ENCODE measurements at regions not wholly inside any gene's neighbourhood (a gene's known extent, or its start where the extent isn't known, plus 50 kb on each side); places are given as distances from the start of the nearest gene placed in this dataset.
"Not testable (repeated sequence)": the region's sequence is repeated elsewhere in the genome, so short reads cannot be mapped to it uniquely, and the experiment has no call there.

- Histone ChIP-seq H3K4me3 (no peak overlapping the region), H3K36me3 (no peaks in the 10 kb centered on the region), H3K9me3 (no peaks in the 10 kb centered on the region), H3K4me1 (no peaks in the 10 kb centered on the region), H3K27ac (no peak overlapping the region), H3K27me3 (no peaks in the 10 kb centered on the region)
- no peak for DNase-seq
- TF ChIP-seq CTCF (IDR thresholded peaks at IDR 0.05), result no peak
- TF ChIP-seq POLR2A (IDR thresholded peaks at IDR 0.05), result no peak
These were observed 2034.2 kb upstream of the PRR20A start for GRCh38 chr13:55106509-55106908.

GRCh38 chr13:55120631-55121030, 2020.1 kb upstream of the PRR20A start:
- Histone ChIP-seq H3K36me3 (no peaks in the 10 kb centered on the region), H3K4me3 (no peak overlapping the region), H3K27ac (no peak overlapping the region), H3K4me1 (no peaks in the 10 kb centered on the region), H3K27me3 (no peaks in the 10 kb centered on the region), H3K9me3 (no peaks in the 10 kb centered on the region)
- no peak for DNase-seq
- TF ChIP-seq CTCF (IDR thresholded peaks at IDR 0.05) (no peak), POLR2A (IDR thresholded peaks at IDR 0.05) (no peak)

GRCh38 chr13:55155046-55155445, 1985.7 kb upstream of the PRR20A start:
- TF ChIP-seq POLR2A (IDR thresholded peaks at IDR 0.05), result no peak
- TF ChIP-seq CTCF (IDR thresholded peaks at IDR 0.05), result no peak
- no peak overlapping the region for H3K27ac ChIP-seq
- no peaks in the 10 kb centered on the region for H3K4me1 ChIP-seq
- H3K9me3 ChIP-seq, result peaks cover 0 to 7% (median 0%) of the 10 kb centered on the region in 4 donors
- DNase-seq, result no peak
- no peaks in the 10 kb centered on the region for H3K27me3 ChIP-seq
- H3K36me3 ChIP-seq, result no peaks in the 10 kb centered on the region
- H3K4me3 ChIP-seq, result no peak overlapping the region

GRCh38 chr13:55159765-55160164, 1981.0 kb upstream of the PRR20A start:
- H3K36me3 ChIP-seq, result no peaks in the 10 kb centered on the region
- H3K4me3 ChIP-seq, result no peak overlapping the region
- H3K27me3 ChIP-seq, result no peaks in the 10 kb centered on the region
- H3K9me3 ChIP-seq, result peaks cover 0 to 7% (median 0%) of the 10 kb centered on the region in 4 donors
- no peak for DNase-seq
- no peak overlapping the region for H3K27ac ChIP-seq
- H3K4me1 ChIP-seq, result no peaks in the 10 kb centered on the region
- TF ChIP-seq CTCF (IDR thresholded peaks at IDR 0.05) (no peak), POLR2A (IDR thresholded peaks at IDR 0.05) (no peak)

- H3K36me3 ChIP-seq, result no peaks in the 10 kb centered on the region
- no peak overlapping the region for H3K4me3 ChIP-seq
- H3K9me3 ChIP-seq, result peaks cover 0 to 7% (median 0%) of the 10 kb centered on the region in 4 donors
- no peak for DNase-seq
- H3K27ac ChIP-seq, result no peak overlapping the region
- H3K4me1 ChIP-seq, result no peaks in the 10 kb centered on the region
- no peaks in the 10 kb centered on the region for H3K27me3 ChIP-seq
- TF ChIP-seq POLR2A (IDR thresholded peaks at IDR 0.05) (no peak), CTCF (IDR thresholded peaks at IDR 0.05) (no peak)
These were observed 1979.9 kb upstream of the PRR20A start for GRCh38 chr13:55160867-55161266.

GRCh38 chr13:55178582-55178981, 1962.1 kb upstream of the PRR20A start:
- H3K27me3 ChIP-seq, H3K27ac ChIP-seq, H3K36me3 ChIP-seq, H3K4me1 ChIP-seq, H3K4me3 ChIP-seq, DNase-seq, H3K9me3 ChIP-seq: not testable (repeated sequence)

All from Peyer's patch (tissue), 4 donors.